Dermis blood vessel endothelial cell (primary cell): ENCODE measurements at regions not wholly inside any gene's neighbourhood (a gene's known extent, or its start where the extent isn't known, plus 50 kb on each side); places are given as distances from the start of the nearest gene placed in this dataset.

Experiments used
- DNase-seq: peaks from one replicate; pipeline ENCODE4 v3.0.0; 2010

DNA sequence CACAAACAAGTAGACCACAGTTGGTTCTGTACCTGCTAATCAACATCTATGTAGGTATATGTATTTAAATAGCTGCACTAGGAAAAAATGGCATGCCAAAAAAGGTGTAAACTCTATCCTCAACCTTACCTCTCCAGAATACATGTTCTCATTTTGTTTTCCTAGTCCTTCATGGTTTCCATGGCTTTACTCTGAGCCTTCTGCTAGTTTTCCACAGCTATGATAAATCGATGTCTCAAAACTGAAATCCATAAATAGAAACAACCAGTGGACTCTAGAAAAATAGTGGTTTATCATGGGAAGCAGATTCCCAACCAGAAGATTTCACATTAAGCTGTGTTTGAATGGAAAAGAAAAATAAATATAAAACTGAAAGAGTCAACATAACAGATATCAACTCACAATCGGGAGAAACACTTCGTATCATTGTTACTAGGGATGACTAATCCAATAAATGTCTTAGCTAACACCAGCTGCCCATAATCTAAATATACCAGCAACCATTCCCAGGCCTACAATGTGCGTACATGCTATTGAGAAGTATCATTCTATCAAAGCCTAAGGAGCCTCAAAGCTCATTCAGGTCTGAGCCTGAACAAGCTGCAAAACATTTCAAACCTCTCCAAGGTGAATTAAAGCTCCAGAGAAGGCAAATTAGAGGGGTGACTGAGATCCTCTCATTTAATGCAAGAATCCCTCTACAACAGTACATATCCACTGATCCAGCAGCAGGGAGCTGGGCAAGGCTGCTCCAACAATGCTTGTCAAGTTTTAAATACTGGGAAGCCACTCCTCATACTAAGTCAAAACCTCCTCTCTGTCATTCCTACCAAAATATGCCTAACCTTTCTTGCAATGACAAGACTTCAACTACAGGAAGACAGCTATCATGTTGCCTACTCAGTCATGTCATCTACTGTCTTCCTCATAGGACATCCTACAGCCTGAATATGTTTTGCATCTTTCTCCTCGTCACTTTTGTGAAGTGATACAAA lies 90.2 kb downstream of the KCTD12 start:
- peak; percentile 63 for DNase-seq

DNA sequence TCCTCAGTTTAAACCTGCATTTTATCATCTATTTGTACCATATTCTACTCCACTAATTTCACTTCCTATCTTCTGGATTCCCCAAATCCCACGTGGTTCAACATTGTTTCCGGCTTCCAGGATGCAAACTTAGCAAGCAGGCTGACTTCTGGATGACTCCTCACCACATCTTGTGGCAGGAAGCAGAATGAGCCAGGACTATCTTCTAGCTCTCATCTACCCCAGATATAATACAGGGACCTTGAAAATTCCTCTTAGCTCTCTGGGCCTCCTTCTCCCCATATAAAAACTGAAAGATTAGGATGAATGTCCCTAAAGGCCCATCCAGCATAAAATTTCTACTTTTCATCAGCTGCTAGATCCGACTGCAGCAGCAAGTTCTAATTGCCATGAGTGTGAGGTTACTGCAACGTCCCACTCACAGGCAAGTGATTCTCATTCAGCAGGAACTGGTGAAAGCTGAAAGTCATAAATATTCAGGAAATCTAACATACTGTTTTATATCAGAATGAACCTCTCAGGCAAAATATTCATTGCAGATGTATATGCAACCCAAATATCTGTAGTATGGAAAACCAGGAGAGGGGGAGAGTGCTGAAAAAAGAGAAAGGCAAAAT lies 93.4 kb downstream of the KCTD12 start:
- peak; percentile 77 for DNase-seq

DNA sequence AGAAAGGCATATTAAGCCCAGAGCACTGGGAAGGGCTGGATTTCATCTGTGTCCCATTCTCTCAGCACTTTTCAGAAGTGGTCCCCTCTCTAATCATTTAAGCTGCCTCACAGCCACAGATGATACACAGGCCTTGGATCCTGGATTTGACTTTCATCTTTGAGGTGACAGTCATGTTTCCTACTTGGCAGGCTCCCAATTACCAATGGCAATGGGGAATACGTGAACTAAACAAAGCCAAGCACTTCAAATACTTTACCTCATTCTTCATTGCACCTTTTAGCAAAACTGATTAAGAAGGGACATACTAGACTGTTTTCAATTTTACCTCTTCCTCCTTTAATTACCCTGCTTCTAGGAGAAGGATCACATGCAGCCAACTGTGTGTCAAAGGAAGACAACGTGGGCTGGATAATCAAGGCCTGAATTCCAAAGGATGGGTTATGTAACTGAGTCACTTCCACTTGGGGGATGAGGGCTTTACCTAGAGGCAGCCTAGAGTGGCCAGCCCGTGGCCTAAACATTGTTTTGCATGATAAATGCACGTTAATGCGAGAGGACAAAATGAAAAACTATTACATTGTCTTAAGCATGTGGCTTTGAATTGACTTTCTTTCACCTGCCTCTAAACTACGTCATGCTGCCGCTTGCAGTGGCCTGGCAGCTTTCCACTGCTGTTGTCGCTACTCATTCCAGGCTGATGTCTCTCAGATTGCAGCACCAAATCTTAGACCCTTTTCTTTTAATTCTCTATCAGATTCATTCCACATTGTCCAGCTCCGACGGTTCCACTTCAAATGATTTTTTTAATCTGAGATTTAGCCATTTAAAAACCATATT lies 95.0 kb downstream of the KCTD12 start:
- peak; percentile 80 for DNase-seq

DNA sequence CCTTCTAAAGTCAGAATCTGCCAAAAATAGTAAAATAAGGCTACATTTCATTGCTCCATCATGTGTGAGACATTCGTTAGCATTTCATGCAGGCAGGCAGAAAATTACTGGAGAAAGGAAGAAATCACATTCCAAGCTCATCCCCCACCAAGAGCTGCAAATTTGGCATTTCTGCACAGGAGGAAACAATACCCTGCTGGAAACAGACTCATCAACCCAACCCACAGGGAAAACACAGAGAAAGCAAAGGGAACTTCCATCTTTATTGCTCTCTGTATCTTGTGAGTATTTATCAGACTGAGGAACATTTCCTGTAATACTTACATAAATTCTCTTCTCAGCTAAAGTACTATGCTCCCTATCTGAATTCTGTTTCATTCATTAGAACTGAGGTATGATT lies 95.7 kb downstream of the KCTD12 start:
- peak; percentile 70 for DNase-seq

DNA sequence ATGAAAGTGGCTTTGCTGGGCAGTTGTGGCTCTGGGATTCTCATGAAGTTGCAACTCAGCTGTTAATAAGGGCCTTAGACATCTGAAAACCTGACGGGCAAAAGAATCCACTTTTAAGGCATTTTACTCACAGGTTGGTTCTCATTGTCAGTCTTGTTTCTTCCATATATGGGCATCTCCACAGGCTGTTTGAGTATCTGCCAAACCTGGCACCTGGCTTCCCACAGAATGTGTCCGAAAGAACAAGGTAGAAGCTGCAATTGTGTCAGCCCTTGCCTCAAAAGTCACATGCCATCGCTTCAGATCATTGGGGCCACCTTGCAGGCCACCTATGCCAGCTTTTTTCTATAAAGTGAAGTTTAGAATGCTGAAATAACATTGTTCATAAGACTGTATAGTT lies 102.4 kb downstream of the KCTD12 start:
- DNase-seq, result no peak

DNA sequence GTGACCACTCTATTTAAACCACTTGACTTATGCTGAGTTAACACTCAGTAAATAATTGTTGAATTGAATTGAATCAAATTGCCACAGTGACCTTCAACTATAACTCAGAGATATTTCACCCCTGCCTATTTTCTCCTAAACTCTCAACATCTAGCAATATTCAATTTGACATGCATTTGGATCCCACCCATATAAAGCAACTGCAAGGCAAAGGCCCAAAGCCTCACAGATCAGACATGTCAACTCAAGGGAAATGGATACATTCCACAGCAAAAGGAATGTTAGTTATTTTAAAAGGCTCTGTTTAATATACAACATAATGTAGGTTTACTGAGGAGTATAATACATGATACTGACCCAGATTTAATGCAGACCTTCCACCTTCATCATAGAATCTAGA lies 107.4 kb downstream of the KCTD12 start:
- no peak for DNase-seq

DNA sequence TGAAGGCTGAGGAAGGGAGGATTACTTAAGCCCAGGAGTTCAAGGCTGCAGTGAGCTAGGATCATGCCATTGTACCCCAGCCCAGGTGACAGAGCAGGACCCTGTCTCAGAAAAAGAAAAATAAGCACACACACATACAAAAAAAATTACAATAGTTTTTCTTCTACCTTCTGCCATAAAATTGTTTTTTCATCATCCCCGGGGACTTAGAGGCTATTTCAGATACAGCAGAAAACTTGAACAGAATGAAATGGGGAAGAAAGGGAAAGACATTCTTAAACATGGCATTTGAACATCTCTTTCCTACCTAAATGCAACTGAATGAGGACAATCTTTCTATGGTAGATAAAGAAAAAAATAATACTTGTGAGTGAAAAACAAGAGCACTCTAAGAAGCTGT lies 109.1 kb downstream of the KCTD12 start:
- no peak for DNase-seq

DNA sequence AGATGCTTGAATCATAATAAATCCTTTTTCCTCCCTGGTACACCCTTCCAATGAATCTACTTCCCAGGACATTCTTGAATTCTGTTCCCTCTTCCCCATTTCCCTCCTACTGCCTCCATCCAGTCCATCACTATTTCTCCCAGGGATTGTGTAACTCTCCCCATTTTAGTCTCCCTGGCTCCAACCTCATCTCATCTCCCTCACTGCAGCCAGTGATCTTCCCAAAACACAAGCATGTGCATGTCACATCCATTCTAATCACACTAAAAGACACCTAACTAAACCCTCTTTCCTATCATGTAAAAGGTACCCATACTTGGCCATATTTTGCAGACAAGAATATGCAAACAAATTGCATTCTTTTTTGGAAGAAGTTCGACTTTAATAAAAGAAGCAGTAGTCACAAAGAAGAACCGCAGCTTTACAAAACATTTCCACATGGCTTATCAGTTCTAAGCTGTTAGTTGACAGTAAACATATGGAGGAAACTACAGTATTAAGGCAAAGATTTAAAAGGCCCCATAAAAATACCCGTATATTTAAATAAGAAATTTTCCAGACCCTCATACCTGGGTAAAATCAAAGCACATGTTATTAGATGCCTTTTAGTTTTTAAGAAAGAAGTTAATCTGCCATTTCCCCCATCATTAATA lies 111.0 kb downstream of the KCTD12 start:
- no peak for DNase-seq

DNA sequence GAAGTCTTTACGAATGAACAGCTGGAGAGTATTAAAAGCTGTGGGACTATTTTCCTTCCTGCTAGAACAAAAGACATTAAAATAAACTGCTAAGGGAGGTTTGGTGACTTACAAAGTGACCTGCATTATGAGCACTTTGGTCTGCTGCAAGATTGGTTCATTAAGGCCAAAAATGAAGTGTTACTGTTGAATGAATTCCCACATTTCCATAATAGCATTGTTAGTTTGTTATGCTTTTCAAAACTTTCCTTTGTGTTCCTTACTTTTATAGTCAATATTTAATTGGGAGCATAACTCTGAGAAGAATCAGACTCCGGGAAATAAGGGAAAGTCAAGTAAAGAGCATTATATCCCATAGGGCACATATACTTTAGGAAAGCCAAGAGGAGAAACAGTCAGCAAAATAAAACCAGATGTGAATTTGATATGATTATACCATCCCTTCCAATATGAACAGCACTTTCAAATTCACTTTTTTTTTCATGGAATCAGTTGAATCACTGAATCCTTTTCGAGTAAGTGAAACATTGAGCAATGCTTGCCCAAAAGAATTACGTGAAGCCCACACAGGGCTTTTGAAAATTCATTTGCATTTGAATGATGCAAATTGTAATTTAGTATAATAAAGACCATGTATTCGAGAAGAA lies 112.6 kb downstream of the KCTD12 start:
- no peak for DNase-seq

DNA sequence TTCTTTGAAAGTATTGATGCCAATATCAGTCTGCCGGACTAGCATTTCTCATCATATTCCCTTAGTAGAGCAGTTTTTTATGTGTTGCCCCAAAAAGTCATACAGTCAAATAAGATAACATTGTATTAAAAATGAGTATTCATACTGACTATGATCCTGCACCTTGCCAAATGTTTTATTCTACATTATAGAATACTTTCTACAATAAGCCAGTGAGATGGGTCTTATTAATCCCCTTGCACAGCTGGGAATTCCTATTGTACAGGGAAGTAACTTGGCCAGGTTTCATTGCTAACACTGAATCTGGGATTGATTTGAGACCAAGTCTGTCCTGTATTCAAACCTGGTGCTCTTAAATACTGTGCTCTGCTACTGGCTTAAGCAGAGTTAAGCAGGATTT lies 114.0 kb downstream of the KCTD12 start:
- no peak for DNase-seq

DNA sequence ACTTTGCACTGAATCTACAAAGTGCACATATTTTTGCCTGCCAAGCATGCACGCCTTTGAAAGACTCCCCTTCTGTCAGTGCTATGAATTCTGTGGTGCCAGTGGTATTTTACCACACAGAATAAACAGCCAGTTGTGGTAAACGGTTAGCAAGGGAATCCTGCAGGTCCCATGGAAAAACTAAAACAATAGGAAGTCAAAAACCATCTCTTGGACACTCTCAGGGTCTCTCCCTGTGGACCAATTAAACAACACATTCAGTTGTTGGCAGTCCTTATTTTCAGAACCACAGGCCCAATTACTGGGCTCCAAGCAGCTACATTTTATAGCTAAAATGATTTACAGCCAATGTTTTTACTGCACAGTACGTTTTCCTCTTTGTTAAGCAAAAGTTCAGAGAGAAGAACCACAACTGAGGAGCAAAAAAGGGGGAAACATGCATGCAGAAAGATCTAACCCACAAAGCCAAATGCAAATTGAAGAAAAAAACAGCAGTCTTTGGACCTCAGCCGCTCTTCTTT lies 116.9 kb downstream of the KCTD12 start:
- no peak for DNase-seq

DNA sequence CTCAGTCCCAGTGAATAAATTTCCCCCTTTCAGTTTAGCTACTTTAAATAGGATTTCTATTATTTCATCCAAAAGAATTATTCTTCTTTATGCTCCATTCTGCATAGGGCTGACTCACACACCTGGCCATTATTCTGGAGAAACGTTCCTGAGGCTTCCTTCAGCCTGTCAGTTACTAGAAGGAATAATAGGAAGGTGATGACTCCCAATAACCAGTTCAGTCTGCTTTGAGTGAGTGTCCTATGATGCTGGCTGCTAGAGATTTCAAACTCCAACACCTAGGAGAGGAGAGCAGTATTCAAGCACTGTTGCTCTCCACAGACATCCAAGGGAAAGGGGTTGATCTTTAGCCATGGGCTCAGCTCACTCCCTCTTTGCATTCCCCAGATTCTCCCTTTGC lies 117.8 kb downstream of the KCTD12 start:
- DNase-seq, result no peak

DNA sequence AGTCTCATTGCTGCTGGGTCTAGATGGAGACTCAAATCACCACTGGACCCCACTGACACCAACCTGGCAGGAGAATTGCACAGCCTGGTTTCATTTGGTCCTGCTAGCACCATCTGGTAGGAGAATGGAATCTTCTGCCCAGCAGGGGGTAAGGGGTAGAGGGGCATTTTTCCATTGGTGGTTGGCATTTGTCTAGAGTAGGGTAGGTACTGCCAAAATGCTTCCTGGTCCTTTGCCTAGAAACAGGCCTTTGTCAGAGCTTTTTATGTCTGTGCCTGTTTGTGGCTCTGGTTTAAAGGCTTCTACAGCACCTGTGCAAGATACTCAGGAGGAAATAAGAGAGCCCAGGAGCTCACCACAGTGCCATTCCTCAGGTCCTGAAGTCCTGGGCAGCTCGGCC lies 121.3 kb downstream of the KCTD12 start:
- DNase-seq, result no peak

DNA sequence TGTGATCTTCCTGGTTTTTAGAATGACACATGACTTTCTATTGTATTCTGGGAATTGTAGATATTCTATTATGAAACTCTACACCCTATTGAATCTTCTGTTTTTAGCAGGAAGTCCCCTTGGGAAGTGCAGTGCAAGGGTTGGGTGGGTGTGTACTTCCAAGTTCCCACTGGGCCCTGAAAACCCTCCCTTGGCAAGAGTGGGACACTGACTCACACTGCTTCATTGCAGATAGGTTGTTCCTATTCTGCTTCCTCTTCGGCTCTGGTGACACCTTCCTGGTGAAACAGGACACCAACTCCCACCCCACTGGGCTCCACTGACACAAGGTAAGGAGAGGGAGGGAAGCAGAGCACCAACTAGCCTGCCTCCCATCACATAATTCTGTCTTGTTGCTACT lies 121.8 kb downstream of the KCTD12 start:
- DNase-seq, result peak; percentile 88

DNA sequence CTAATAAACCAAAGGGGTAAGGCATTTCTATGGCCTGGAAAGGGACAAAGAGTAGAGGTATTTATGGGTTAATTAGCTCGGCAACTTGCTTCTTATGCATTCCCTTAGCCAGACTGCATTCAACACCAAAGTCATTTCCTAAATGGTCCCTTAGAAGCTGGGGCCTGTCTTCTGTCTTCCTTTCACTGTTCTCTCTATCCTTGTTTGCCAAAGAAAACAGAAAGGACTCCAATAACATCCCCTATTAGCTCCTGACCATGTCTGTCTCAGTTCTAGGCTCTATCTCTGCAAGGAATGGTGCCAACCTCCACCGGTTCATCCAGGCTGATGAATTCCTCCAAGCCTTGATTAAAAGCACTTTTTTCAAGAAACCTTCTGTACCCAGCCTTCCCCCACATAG lies 123.5 kb downstream of the KCTD12 start:
- DNase-seq, result no peak

DNA sequence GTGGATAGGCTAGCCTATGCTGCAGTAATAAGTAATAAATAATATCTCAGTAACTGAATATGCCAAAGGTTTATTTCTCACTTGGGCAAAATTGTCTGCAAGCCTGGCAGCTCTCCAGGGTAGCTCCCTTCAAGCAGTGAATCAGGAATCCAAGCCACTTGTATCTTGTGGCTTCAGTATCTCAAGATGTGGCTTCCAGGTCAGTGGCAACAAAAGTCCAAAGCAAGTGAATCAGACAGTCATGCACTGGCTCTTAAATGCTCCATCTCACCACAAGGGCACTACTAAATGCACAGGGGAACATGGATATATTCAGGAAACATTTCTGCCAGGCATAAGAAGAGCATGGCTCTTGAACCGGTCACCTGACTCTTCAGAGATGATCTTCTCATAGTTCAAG lies 126.3 kb downstream of the KCTD12 start:
- no peak for DNase-seq

DNA sequence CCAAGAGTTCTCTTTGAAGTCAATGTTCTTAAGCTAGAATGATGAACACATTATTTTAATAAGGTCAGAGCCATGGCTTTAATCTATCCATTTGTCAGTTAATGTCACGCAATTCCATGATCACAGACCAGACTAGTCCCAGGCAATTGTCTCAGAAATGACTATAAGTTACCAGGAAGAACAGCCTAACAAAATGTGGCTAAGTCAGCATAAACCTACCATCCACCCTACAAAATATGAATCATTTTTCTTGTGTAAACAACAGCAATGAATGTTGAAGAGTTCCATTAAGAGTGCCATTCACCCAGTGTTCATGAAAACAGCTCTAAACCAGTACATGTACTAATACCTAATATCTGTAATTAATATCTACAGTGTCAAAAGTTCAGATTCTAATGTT lies 127.5 kb downstream of the KCTD12 start:
- peak; percentile 27 for DNase-seq

DNA sequence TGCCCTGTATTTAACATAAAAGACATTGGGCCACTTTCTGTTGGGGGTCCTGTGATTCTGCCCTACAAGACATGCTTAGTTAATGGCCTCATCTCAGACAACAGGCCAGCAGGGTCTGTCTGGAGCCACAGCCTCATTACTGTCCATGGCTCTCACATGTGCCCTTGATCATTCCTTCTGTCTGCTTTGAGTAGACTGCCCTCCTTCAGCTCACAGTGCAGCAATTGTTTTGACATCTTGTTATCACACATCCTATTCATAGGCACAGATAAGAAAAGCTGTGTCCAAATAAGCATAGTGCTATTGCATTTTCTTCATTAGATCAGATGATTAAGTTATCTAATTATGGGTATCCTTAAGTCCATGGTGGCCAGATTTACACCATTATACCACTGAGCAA lies 127.9 kb downstream of the KCTD12 start:
- no peak for DNase-seq

DNA sequence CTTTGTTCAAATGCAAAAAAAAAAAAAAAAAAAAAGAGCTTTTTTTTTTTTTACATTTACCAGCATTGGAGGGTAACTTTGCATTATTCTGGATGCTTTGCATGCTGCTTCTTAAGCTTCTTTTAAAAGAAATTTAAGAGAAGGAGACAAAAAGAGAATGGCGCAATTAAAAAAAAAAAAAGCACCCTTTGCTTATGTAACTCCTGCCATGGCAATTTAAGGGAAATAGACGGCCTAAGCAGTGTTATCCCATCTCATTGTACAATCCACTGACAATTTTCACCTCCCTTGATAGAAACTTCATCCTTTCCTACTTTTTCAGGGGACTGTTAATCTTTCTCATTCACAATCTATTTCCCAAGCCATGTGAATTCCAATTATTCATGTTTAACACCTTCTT lies 129.8 kb downstream of the KCTD12 start:
- DNase-seq, result no peak

DNA sequence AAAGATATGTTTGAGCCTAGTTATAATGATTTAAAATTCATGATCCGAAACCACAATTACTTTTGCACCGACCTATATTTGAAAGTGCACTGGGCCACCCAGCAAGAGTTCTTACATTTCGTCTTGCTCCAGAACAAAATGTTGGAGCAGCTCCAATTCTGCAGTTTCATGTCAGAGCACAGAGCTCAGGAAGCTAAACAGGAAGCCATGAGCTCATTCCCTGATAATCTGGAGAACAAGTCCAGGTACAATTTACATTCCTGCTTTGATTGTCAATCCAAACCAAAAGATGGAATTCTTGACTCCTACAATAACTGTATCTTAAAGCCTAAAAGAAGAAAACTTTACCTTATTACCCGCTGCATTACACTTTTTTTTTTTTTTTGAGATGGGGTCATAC lies 131.8 kb downstream of the KCTD12 start:
- peak; percentile 96 for DNase-seq

DNA sequence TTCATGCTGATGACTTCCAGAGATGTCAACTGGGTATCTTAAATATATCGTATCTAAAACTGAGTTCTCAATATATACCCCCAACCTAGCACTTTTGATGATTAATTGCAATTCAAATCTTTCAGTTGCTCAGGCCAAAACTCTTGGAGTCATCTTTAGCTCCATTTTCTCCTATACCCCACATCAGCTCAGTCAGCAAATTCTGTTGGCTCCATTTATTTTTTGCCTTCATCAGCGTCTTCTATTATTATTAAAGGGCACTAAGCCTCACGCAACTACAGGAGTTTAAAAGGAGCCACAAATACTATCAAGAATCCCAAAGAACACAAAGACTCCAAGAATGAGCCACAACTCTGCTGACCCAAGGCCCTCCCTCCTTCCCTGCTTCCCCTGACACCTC lies 134.9 kb downstream of the KCTD12 start:
- DNase-seq, result no peak

DNA sequence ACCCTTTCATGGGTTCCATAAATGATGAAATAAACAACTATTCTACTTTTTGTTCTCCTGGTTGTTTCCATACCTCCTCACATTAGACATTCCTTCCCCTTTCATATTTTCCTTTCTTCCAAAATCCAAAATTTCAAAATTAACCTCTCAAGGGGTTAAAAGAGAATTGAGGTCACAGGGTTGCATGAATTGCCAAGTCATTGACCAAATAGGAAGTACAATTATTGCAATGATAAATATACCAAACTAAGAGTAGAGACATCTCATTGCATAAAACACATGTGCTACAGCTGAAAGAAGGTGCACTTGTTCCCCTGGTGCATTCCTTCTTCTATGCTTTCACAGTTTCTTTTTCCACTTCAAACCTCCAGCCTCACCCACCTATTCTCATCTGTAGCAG lies 136.1 kb downstream of the KCTD12 start:
- DNase-seq, result no peak
